HT-29 (cell line): ENCODE measurements at regions not wholly inside any gene's neighbourhood (a gene's known extent, or its start where the extent isn't known, plus 50 kb on each side); places are given as distances from the start of the nearest gene placed in this dataset.
"Not testable (repeated sequence)": the region's sequence is repeated elsewhere in the genome, so short reads cannot be mapped to it uniquely, and the experiment has no call there.

Experiments
- DNase-seq: peaks from one replicate; pipeline ENCODE4 v3.0.0-alpha.2; 2015; ENCODE audit warnings: low spot score

- DNase-seq: peak; percentile 14
These were observed 786.8 kb downstream of the TMTC2 start for GRCh38 chr12:83473408-83474095.

- DNase-seq: no peak
These were observed 786.1 kb downstream of the TMTC2 start for GRCh38 chr12:83472772-83473171.

DNA sequence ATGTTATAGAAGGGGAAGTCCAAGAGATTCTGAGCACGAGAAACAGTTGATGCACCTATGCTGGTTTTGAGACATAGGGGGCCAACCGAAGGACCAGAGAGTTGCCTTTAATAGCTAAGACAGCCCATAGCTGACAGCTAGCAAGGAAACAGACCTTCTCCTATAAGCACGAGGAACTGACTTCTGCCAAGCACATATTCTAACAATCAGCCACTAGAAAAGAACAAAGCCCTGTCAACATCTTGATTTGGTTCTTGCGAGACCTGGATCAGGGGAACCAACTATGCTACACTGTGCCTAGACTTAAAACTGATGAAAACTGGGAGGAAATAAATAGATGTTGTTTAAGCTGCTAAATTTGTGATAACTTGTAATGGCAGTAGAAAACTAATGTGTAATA is 785.6 kb downstream of the TMTC2 start:
- no peak for DNase-seq

GRCh38 chr12:83471341-83471740 is 784.6 kb downstream of the TMTC2 start:
- DNase-seq: no peak

DNA sequence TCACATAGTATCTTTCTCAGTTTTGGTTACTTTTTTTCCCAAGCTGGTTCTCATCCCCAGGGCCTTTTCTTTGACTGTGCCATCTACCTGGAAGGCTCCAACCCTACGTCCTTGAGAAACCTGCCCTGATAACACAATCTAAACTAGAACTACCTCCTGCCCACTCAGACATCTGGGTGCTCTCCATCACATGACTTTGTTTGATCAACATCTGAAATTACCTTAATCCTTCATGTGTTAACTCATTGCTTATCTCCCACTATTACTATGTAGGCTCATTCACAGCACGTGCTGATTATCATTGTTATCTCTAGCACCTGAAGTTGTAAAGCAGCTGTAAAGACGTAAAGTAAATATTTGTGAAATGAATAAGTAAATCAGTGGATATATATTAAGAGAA is 784.0 kb downstream of the TMTC2 start:
- no peak for DNase-seq

GRCh38 chr12:83468988-83469908 is 782.5 kb downstream of the TMTC2 start:
- no peak for DNase-seq

DNA sequence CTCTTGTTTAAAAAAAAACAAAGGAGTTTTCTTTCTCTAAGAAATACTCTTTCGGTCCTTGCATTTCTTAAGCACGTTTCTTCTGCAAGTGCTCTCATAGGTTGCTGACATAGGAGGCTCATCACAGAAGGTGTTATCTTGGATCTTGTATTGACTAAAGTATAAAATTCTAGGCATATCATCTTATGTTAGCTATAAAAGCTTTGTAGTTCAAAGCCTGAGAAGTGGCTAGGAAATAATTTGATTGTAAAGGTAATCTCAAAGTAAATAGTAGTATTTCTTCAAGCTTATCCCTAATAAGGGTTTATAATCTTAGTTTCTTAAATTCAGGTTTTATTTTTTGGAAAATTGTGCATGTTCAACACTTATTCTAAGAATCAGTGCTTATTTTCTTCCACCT is 778.9 kb downstream of the TMTC2 start:
- DNase-seq: no peak

DNA sequence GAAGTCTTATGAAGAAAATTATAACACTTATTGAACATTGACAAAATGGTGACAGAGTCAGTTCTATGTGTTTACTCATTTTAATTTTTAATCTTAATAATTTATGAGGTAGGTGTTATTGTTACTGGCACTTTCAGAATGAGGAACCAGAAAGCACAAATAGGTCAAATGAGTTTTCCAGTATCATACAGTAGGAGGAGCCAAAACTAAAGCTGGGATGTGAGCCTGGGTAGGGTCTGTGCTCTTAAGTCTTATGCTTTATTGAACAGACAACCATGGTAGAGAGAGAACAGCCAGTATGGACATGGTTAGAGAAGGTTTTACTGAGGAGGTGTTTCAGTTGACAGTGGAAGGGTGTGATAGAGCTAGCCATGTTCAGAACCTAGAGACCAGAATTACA is 775.7 kb downstream of the TMTC2 start:
- DNase-seq: peak; percentile 25

DNA sequence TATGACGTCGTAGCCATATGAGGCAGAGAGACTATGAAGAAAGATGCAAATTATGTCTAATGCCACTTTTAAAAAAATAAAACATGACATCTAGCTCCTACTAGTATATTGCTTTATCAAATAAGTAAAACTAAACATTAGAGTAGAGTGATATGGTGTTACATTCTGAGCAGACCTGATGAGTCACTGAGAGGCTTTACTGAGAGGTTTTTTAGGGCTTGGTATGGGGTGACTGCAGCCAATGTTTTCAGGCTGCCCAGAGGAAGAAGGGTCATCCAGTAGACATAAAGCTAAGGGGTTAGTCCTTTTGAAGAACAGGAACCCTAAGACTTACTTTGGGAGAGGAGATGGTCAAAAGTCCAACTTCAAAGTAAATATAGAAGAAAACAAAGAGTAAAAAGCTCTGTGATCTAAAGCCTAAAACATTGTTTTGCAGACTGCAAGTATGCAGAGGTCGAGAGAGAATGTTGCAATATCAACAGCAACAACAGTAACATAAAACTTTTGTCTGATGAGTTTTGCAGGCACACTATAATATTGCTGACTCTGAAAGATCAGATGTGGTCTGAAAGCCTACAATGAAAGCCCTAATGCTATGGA is 774.7 kb downstream of the TMTC2 start:
- DNase-seq: no peak

DNA sequence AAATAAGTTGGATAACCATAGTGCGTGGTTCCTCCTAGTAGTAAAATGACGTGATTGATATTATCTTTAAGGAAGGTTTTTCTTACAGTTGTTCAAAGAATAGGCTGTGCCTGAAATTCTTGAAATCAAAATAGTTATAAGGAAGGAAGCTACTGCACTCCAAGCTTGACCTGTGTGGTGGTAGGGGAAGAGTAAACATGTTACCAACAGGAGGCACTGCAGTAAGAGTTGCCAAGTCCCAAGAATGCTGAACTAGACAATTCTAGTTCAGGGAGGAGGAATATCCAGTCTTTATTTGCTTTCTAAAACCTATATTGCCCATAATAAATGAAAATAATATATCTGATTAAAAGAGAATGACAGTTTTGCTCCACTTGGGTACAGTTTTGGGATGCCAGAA is 764.5 kb downstream of the TMTC2 start:
- DNase-seq: no peak

- DNase-seq: peak; percentile 5
These were observed 747.9 kb downstream of the TMTC2 start for GRCh38 chr12:83434600-83434999.

GRCh38 chr12:83432176-83432719 is 745.5 kb downstream of the TMTC2 start:
- no peak for DNase-seq

DNA sequence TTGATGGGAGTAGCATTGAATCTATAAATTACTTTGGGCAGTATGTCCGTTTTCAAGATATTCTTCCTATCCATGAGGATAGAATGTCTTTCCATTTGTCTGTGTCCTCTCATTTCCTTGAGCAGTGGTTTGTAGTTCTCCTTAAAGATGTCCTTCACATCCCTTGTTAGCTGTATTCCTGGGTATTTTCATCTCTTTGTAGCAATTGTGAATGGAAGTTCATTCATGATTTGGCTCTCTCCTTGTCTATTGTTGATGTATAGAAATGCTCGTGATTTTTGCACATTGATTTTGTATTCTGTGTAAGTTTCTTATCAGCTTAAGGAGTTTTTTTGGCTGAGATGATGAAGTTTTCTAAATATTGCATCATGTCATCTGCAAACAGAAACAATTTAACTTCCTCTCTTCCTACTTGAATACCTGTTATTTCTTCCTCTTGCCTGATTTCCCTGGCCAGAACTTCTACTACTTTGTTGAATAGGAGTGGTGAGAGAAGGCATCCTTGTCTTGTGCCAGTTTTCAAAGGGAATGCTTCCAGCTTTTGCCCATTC is 741.0 kb downstream of the TMTC2 start:
- not testable (repeated sequence) for DNase-seq

DNA sequence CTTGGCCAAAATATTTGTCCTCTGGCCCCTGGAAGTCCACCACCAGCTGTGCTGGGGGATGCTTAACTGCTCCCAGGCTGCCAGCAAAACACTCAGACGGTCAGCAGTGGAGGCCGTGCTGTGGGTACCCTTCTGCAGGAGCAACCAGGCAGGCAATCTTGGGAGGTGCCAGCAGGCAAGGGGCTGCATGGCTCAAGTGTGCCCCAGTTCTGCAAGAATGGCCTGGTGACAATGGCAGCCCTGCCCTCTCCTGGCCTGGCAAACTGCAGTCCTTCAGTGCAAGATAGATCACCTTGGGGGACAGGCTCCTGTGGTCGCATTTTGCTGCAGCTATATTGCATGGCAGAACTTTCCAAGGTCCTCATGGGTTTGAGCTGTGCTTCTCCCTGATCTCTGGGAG is 728.3 kb downstream of the TMTC2 start:
- DNase-seq: no peak

DNA sequence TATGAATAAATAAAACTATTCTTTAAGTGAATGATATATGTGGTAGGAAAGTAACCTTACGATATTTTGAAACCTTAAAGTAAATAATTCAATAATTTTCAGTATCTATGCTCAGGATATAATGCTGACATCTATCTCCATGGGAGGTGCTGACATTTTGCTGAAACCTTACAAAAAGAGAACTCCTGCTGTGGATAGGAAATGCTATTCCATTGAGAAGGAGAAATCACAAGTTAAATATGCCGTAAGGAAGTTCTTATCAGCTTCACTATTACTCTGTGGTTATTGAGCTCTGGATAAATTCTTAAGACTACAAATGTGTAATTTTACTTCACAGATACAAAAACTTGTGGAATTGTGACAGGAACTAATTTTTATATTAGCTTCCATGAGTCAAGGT is 722.1 kb downstream of the TMTC2 start:
- no peak for DNase-seq

GRCh38 chr12:83408146-83408545 is 721.4 kb downstream of the TMTC2 start:
- DNase-seq: no peak

DNA sequence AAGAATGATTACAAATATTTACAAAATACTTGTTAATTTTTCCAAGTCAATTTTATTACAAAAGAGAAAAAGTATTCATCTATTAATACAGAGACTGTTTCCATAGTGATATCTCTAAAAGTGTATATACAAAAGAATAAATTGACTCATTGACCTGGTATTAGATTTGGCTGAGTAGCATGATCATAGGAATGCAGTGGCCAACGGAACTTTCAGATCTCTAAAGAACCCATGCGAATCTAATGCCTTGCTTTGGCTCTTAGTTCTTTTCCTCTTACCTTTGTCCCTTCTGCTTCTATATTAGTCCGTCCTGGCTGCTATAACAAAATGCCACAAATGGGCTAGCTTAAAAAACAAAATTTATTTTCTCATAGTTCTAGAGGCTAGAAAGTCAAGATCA is 717.8 kb downstream of the TMTC2 start:
- no peak for DNase-seq

- DNase-seq: no peak
These were observed 703.5 kb downstream of the TMTC2 start for GRCh38 chr12:83390186-83390585.

- DNase-seq: peak; percentile 40
These were observed 702.7 kb downstream of the TMTC2 start for GRCh38 chr12:83389237-83389996.

DNA sequence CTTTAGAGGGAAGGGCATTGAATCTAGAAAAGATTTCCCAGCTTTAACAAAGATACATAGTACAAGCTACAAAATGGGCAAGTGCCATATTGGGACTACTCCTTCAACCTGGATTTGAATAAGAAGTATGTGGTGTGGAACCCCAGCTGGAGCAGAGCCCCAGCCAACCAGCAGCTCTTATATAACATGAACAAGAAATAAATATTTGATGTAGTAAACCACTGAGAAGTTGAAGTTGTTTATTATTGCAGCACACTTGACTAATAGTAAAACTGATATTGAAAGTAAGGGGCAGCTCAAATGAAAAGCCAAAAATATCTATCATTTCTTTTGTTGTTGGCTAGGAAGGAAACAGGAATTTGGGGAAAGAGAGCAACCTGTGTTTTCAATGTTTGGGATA is 701.8 kb downstream of the TMTC2 start:
- no peak for DNase-seq
